Subcutaneous abdominal adipose tissue (tissue), 5 donors: ENCODE measurements at regions not wholly inside any gene's neighbourhood (a gene's known extent, or its start where the extent isn't known, plus 50 kb on each side); places are given as distances from the start of the nearest gene placed in this dataset.

Experiments used
- H3K27ac ChIP-seq: one replicate; pipeline ENCODE4 v1.7.0; 2013; ENCODE audit warnings: low read depth, mild to moderate bottlenecking, inconsistent platforms, low read length, moderate library complexity
- H3K27me3 ChIP-seq, 5 donors: one replicate each; pipeline ENCODE4 v1.7.0; 2013; ENCODE audit warnings: low read length in 5 of 5, inconsistent platforms in 1 of 5; ENCODE audit not compliant: control insufficient read depth in 5 of 5, insufficient read depth in 4 of 5
- H3K36me3 ChIP-seq, 5 donors: one replicate each; pipeline ENCODE4 v1.7.0; 2013; ENCODE audit warnings: low read length in 5 of 5; ENCODE audit not compliant: control insufficient read depth in 5 of 5, insufficient read depth in 5 of 5
- H3K4me1 ChIP-seq, 5 donors: one replicate each; pipeline ENCODE4 v1.7.0; 2013; ENCODE audit warnings: low read length in 5 of 5, mild to moderate bottlenecking in 3 of 5, moderate library complexity in 1 of 5; ENCODE audit not compliant: control insufficient read depth in 5 of 5, insufficient read depth in 5 of 5
- H3K4me3 ChIP-seq, 5 donors: one replicate each; pipeline ENCODE4 v1.7.0; 2013; ENCODE audit warnings: low read length in 5 of 5, low read depth in 1 of 5
- H3K9ac ChIP-seq, 5 donors: one replicate each; pipeline ENCODE4 v1.7.0; 2013; ENCODE audit warnings: low read length in 5 of 5, mild to moderate bottlenecking in 4 of 5, moderate library complexity in 3 of 5
- H3K9me3 ChIP-seq, 5 donors: one replicate each; pipeline ENCODE4 v1.7.0; 2013; ENCODE audit warnings: low read length in 5 of 5; ENCODE audit not compliant: control insufficient read depth in 5 of 5
- donor health status: healthy.
- donor health status: healthy.
- donor health status: healthy.
- donor health status: healthy.
- donor health status: healthy.

- H3K27me3 ChIP-seq: peaks cover 0 to 3% (median 0%) of the 10 kb centered on the region in 5 donors
Measured at GRCh38 chr20:4512891-4513550, 173.2 kb upstream of the PRNP start.

GRCh38 chr20:4511776-4512175 is 174.5 kb upstream of the PRNP start:
- no peak overlapping the region for H3K9ac ChIP-seq
- no peaks in the 10 kb centered on the region for H3K36me3 ChIP-seq
- no peak overlapping the region for H3K27ac ChIP-seq
- no peaks in the 10 kb centered on the region for H3K4me1 ChIP-seq
- no peak overlapping the region for H3K4me3 ChIP-seq
- peaks cover 0 to 2% (median 0%) of the 10 kb centered on the region in 5 donors for H3K27me3 ChIP-seq
- H3K9me3 ChIP-seq: peaks cover 0 to 11% (median 3%) of the 10 kb centered on the region in 5 donors

More at GRCh38 chr20:4512891-4513550, 173.2 kb upstream of the PRNP start:
- Histone ChIP-seq H3K27ac (no peak overlapping the region), H3K36me3 (no peaks in the 10 kb centered on the region), H3K9ac (no peak overlapping the region), H3K9me3 (peaks cover 0 to 11% (median 3%) of the 10 kb centered on the region in 5 donors), H3K4me3 (no peak overlapping the region), H3K4me1 (no peaks in the 10 kb centered on the region)

- H3K36me3 ChIP-seq: no peaks in the 10 kb centered on the region
- peaks cover 0 to 2% (median 0%) of the 10 kb centered on the region in 5 donors for H3K27me3 ChIP-seq
- H3K4me3 ChIP-seq: no peak overlapping the region
- no peak overlapping the region for H3K27ac ChIP-seq
- no peaks in the 10 kb centered on the region for H3K4me1 ChIP-seq
- H3K9me3 ChIP-seq: peaks cover 0 to 11% (median 3%) of the 10 kb centered on the region in 5 donors
- no peak overlapping the region for H3K9ac ChIP-seq
Measured at GRCh38 chr20:4509825-4510522, 176.3 kb upstream of the PRNP start.

GRCh38 chr20:4508773-4509172 is 177.5 kb upstream of the PRNP start:
- H3K9me3 ChIP-seq: peaks cover 0 to 11% (median 3%) of the 10 kb centered on the region in 5 donors
- no peak overlapping the region for H3K27ac ChIP-seq
- no peaks in the 10 kb centered on the region for H3K4me1 ChIP-seq
- peaks cover 0 to 2% (median 0%) of the 10 kb centered on the region in 5 donors for H3K27me3 ChIP-seq
- H3K36me3 ChIP-seq: no peaks in the 10 kb centered on the region
- H3K9ac ChIP-seq: no peak overlapping the region
- H3K4me3 ChIP-seq: no peak overlapping the region

GRCh38 chr20:4507288-4507719 is 179.0 kb upstream of the PRNP start:
- H3K4me1 ChIP-seq: no peaks in the 10 kb centered on the region
- peaks cover 0 to 2% (median 0%) of the 10 kb centered on the region in 5 donors for H3K27me3 ChIP-seq
- H3K27ac ChIP-seq: no peak overlapping the region
- no peak overlapping the region for H3K9ac ChIP-seq
- no peak overlapping the region for H3K4me3 ChIP-seq
- H3K9me3 ChIP-seq: peaks cover 0 to 11% (median 3%) of the 10 kb centered on the region in 5 donors
- H3K36me3 ChIP-seq: no peaks in the 10 kb centered on the region

GRCh38 chr20:4504814-4505213 is 181.4 kb upstream of the PRNP start:
- H3K9ac ChIP-seq: no peak overlapping the region
- no peaks in the 10 kb centered on the region for H3K36me3 ChIP-seq

GRCh38 chr20:4502756-4503155 is 183.5 kb upstream of the PRNP start:
- Histone ChIP-seq H3K36me3 (no peaks in the 10 kb centered on the region), H3K9ac (no peak overlapping the region), H3K9me3 (peaks cover 0 to 6% (median 0%) of the 10 kb centered on the region in 5 donors)

More at GRCh38 chr20:4504814-4505213, 181.4 kb upstream of the PRNP start:
- Histone ChIP-seq H3K9me3 (peaks cover 0 to 13% (median 0%) of the 10 kb centered on the region in 5 donors), H3K4me3 (no peak overlapping the region), H3K27ac (no peak overlapping the region), H3K4me1 (no peaks in the 10 kb centered on the region), H3K27me3 (no peaks in the 10 kb centered on the region)

GRCh38 chr20:4493386-4493785 is 192.9 kb upstream of the PRNP start:
- no peaks in the 10 kb centered on the region for H3K4me1 ChIP-seq
- H3K27ac ChIP-seq: no peak overlapping the region
- no peak overlapping the region for H3K4me3 ChIP-seq
- H3K9ac ChIP-seq: no peak overlapping the region
- H3K27me3 ChIP-seq: no peaks in the 10 kb centered on the region
- no peaks in the 10 kb centered on the region for H3K9me3 ChIP-seq
- H3K36me3 ChIP-seq: no peaks in the 10 kb centered on the region

More at GRCh38 chr20:4502756-4503155, 183.5 kb upstream of the PRNP start:
- Histone ChIP-seq H3K4me1 (no peaks in the 10 kb centered on the region), H3K27ac (no peak overlapping the region), H3K4me3 (no peak overlapping the region), H3K27me3 (no peaks in the 10 kb centered on the region)

- H3K27ac ChIP-seq: no peak overlapping the region
- no peak overlapping the region for H3K4me3 ChIP-seq
- no peak overlapping the region for H3K9ac ChIP-seq
- no peaks in the 10 kb centered on the region for H3K36me3 ChIP-seq
- no peaks in the 10 kb centered on the region for H3K9me3 ChIP-seq
- no peaks in the 10 kb centered on the region for H3K27me3 ChIP-seq
- H3K4me1 ChIP-seq: no peaks in the 10 kb centered on the region
Measured at GRCh38 chr20:4491643-4492042, 194.6 kb upstream of the PRNP start.

- Histone ChIP-seq H3K27ac (no peak overlapping the region), H3K9me3 (no peaks in the 10 kb centered on the region), H3K27me3 (no peaks in the 10 kb centered on the region), H3K36me3 (no peaks in the 10 kb centered on the region), H3K9ac (no peak overlapping the region), H3K4me3 (no peak overlapping the region), H3K4me1 (no peaks in the 10 kb centered on the region)
Measured at GRCh38 chr20:4490606-4491280, 195.5 kb upstream of the PRNP start.
